CD14-positive monocyte (primary cell): ENCODE measurements at regions not wholly inside any gene's neighbourhood (a gene's known extent, or its start where the extent isn't known, plus 50 kb on each side); places are given as distances from the start of the nearest gene placed in this dataset.
"Not testable (repeated sequence)": the region's sequence is repeated elsewhere in the genome, so short reads cannot be mapped to it uniquely, and the experiment has no call there.

Source experiments
- DNase-seq, 3 donors: peaks; one replicate each; pipeline ENCODE4 v3.0.0-alpha.2; 2011 to 2022
- H2AFZ ChIP-seq: 2 replicates; pipeline ENCODE4 v1.6.0; 2012; ENCODE audit warnings: mild to moderate bottlenecking, low read depth, low read length, inconsistent platforms; ENCODE audit not compliant: insufficient read depth, poor library complexity, severe bottlenecking
- H3K27ac ChIP-seq, 2 donors: 1 replicate in 1 of 2; 2 replicates in 1 of 2; pipeline ENCODE4 v1.5.1; 2012 to 2013; ENCODE audit warnings: low read length in 2 of 2, control low read depth in 1 of 2, inconsistent platforms in 1 of 2, low read depth in 1 of 2, mild to moderate bottlenecking in 1 of 2
- H3K27me3 ChIP-seq, 2 donors: one replicate each; pipeline versions ENCODE4 v1.6.0 to v1.6.1; 2011 to 2013; ENCODE audit warnings: low read length in 2 of 2; ENCODE audit not compliant: control insufficient read depth in 2 of 2, insufficient read depth in 2 of 2
- H3K36me3 ChIP-seq, 2 donors: replicated peaks in 1 of 2; 1 replicate in 1 of 2; 2 replicates in 1 of 2; pipeline versions ENCODE4 v1.5.1 to v1.6.1; 2012 to 2013; ENCODE audit warnings: low read length in 2 of 2, control low read depth in 1 of 2, inconsistent platforms in 1 of 2, mild to moderate bottlenecking in 1 of 2; ENCODE audit not compliant: insufficient read depth in 2 of 2, control insufficient read depth in 1 of 2
- H3K4me1 ChIP-seq, 2 donors: 1 replicate in 1 of 2; 2 replicates in 1 of 2; pipeline versions ENCODE4 v1.5.1 to v1.6.1; 2012 to 2013; ENCODE audit warnings: low read length in 2 of 2, control low read depth in 1 of 2, inconsistent platforms in 1 of 2, mild to moderate bottlenecking in 1 of 2, moderate library complexity in 1 of 2; ENCODE audit not compliant: insufficient read depth in 2 of 2, control insufficient read depth in 1 of 2
- H3K4me2 ChIP-seq: replicated peaks from 2 replicates; pipeline ENCODE3; 2012; ENCODE audit warnings: low read length, moderate library complexity, mild to moderate bottlenecking; ENCODE audit not compliant: poor library complexity, severe bottlenecking; ENCODE audit errors: extremely low read depth
- H3K4me3 ChIP-seq, 3 experiments: fragments of 200-600 bp in 1 of 3; sonication (generic) in 1 of 3; replicated peaks in 1 of 3; 1 replicate in 2 of 3; 2 replicates in 1 of 3; pipeline ENCODE4 v1.5.1; 2011 to 2013; ENCODE audit warnings: low read length in 3 of 3, mild to moderate bottlenecking in 3 of 3, control low read depth in 2 of 3, low read depth in 2 of 3, inconsistent platforms in 1 of 3, moderate library complexity in 1 of 3
- H3K79me2 ChIP-seq: 2 replicates; pipeline ENCODE4 v1.6.0; 2012; ENCODE audit warnings: mild to moderate bottlenecking, control low read depth, inconsistent platforms, low read length, moderate library complexity; ENCODE audit not compliant: insufficient read depth
- H3K9ac ChIP-seq: 2 replicates; pipeline ENCODE4 v1.6.0; 2017; ENCODE audit warnings: low read length, mild to moderate bottlenecking; ENCODE audit not compliant: insufficient read depth, poor library complexity, severe bottlenecking
- H3K9me3 ChIP-seq, 2 donors: replicated peaks in 1 of 2; 1 replicate in 1 of 2; 2 replicates in 1 of 2; pipeline versions ENCODE4 v1.5.1 to v1.6.1; 2012 to 2013; ENCODE audit warnings: low read length in 2 of 2, control low read depth in 1 of 2; ENCODE audit not compliant: control insufficient read depth in 1 of 2, insufficient read depth in 1 of 2
- H4K20me1 ChIP-seq: 2 replicates; pipeline ENCODE4 v1.6.0; 2012; ENCODE audit warnings: mild to moderate bottlenecking, low read length, control low read depth, moderate library complexity; ENCODE audit not compliant: insufficient read depth
- H3K27ac Mint-ChIP-seq, 7 donors: one replicate each; pipeline ENCODE4 v1.8.0; 2020; ENCODE audit warnings: mild to moderate bottlenecking in 7 of 7, mixed read lengths in 7 of 7, moderate library complexity in 6 of 7, inconsistent platforms in 2 of 7
- H3K27me3 Mint-ChIP-seq, 3 donors: one replicate each; pipeline ENCODE4 v1.8.0; 2021 to 2022; ENCODE audit warnings: low read depth in 3 of 3, mild to moderate bottlenecking in 3 of 3, mixed read lengths in 3 of 3, moderate library complexity in 3 of 3, inconsistent platforms in 1 of 3
- H3K36me3 Mint-ChIP-seq, 2 donors: one replicate each; pipeline ENCODE4 v1.8.0; 2020; ENCODE audit warnings: mixed read lengths in 2 of 2, inconsistent platforms in 1 of 2, mild to moderate bottlenecking in 1 of 2
- H3K4me1 Mint-ChIP-seq: one replicate; pipeline ENCODE4 v1.8.0; 2020; ENCODE audit warnings: mild to moderate bottlenecking, mixed read lengths
- H3K4me3 Mint-ChIP-seq, 2 donors: one replicate each; pipeline ENCODE4 v1.8.0; 2020; ENCODE audit warnings: mild to moderate bottlenecking in 2 of 2, mixed read lengths in 2 of 2, moderate library complexity in 1 of 2
- H3K9me3 Mint-ChIP-seq, 7 donors: one replicate each; pipeline ENCODE4 v1.8.0; 2020 to 2022; ENCODE audit warnings: mixed read lengths in 7 of 7, mild to moderate bottlenecking in 6 of 7, moderate library complexity in 6 of 7, inconsistent platforms in 2 of 7
- WGBS: methylation state at CpG from one replicate; pipeline ENCODE4 v1.1.5; 2013; ENCODE audit warnings: missing lambda C conversion rate; ENCODE audit not compliant: insufficient coverage; 5-methylcytosine and 5-hydroxymethylcytosine counted together
- intact Hi-C, 2 donors: fragments of 100-400 bp; cut with micrococcal nuclease; formaldehyde crosslinking; loops; one replicate each; pipeline versions ENCODE4 v1.15.0 to v1.15.1; 2023
- TF ChIP-seq, protein P1 (sequence below): fragments of 200-600 bp; IDR thresholded peaks from one replicate; pipeline ENCODE4 v1.8.0; 2022; ENCODE audit warnings: antibody characterized with exemption, mild to moderate bottlenecking

DNA sequence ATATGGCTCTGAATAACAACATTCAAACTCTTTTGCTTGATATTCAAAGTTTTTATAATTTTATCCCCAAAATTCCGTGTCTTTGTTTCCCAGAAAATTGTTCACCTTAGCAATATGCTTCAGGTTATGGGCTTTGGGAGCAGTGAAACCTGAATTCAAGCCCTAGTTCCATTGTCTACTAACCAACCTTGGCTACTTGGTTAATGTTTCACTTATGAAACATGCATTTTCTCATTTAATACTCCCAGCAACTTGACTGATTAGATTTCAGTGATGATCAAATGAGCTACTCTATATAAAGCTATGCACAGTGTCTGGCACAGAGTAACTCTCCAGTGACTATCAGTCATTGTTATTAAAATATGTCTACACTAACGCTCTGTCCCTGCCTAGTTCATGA is 192.2 kb upstream of the TENT5A start:
- H3K4me1 ChIP-seq = peaks cover 14 to 19% of the 10 kb centered on the region in 2 donors
- no peak overlapping the region for H3K27ac Mint-ChIP-seq

DNA sequence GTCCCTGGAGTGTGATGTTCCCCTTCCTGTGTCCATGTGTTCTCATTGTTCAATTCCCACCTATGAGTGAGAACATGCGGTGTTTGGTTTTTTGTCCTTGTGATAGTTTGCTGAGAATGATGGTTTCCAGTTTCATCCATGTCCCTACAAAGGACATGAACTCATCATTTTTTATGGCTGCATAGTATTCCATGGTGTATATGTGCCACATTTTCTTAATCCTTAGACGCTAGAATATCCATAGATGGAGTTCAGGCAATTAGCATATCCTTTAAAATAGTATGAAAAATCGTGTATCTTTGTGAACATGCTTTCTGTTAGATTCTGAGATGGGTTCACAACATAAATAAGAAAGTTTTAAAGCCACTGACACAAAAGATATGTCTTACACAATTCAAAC is 190.4 kb upstream of the TENT5A start:
- H3K9me3 Mint-ChIP-seq, DNase-seq, H3K27me3 ChIP-seq, H3K4me2 ChIP-seq, H3K27ac ChIP-seq, H3K9me3 ChIP-seq, intact Hi-C loops, H3K27me3 Mint-ChIP-seq, H2AFZ ChIP-seq, H3K4me3 ChIP-seq, H3K27ac Mint-ChIP-seq, H3K79me2 ChIP-seq, H3K4me3 Mint-ChIP-seq, H3K36me3 ChIP-seq, H4K20me1 ChIP-seq, H3K36me3 Mint-ChIP-seq, H3K9ac ChIP-seq: not testable (repeated sequence)
- peaks cover 14 to 30% of the 10 kb centered on the region in 2 donors for H3K4me1 ChIP-seq
- H3K4me1 Mint-ChIP-seq = peaks cover 39% of the 10 kb centered on the region
- no CpG with 5 or more reads among the region's 3 CpGs for WGBS

More for the DNA sequence above, 192.2 kb upstream of the TENT5A start:
- Histone ChIP-seq H3K36me3 (no peaks in the 10 kb centered on the region), H2AFZ (no peak overlapping the region), H3K9me3 (no peaks in the 10 kb centered on the region), H3K4me3 (no peak overlapping the region), H3K4me2 (no peak overlapping the region), H3K79me2 (no peaks in the 10 kb centered on the region), H4K20me1 (no peaks in the 10 kb centered on the region), H3K9ac (no peak overlapping the region), H3K27ac (no peak overlapping the region), H3K27me3 (no peaks in the 10 kb centered on the region)
- no peak for DNase-seq
- Mint-ChIP-seq H3K4me3 (no peak overlapping the region), H3K9me3 (peaks cover 0 to 6% (median 0%) of the 10 kb centered on the region in 7 donors), H3K36me3 (no peaks in the 10 kb centered on the region), H3K27me3 (peaks cover 0 to 2% (median 0%) of the 10 kb centered on the region in 3 donors), H3K4me1 (peaks cover 23% of the 10 kb centered on the region)
- TF ChIP-seq, protein P1, sequence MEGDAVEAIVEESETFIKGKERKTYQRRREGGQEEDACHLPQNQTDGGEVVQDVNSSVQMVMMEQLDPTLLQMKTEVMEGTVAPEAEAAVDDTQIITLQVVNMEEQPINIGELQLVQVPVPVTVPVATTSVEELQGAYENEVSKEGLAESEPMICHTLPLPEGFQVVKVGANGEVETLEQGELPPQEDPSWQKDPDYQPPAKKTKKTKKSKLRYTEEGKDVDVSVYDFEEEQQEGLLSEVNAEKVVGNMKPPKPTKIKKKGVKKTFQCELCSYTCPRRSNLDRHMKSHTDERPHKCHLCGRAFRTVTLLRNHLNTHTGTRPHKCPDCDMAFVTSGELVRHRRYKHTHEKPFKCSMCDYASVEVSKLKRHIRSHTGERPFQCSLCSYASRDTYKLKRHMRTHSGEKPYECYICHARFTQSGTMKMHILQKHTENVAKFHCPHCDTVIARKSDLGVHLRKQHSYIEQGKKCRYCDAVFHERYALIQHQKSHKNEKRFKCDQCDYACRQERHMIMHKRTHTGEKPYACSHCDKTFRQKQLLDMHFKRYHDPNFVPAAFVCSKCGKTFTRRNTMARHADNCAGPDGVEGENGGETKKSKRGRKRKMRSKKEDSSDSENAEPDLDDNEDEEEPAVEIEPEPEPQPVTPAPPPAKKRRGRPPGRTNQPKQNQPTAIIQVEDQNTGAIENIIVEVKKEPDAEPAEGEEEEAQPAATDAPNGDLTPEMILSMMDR = no peak
- WGBS = 100% methylated on average over 1 of the region's 2 CpGs
- intact Hi-C loops = no loop called here
